Vagina (tissue), 2 donors: ENCODE measurements at regions not wholly inside any gene's neighbourhood (a gene's known extent, or its start where the extent isn't known, plus 50 kb on each side); places are given as distances from the start of the nearest gene placed in this dataset.

Source experiments
- POLR2A ChIP-seq, 2 donors: fragments of 450-650 bp; IDR thresholded peaks; one replicate each; pipeline ENCODE4 v1.6.1; 2017; ENCODE audit warnings: antibody characterized with exemption in 2 of 2, mild to moderate bottlenecking in 2 of 2, moderate library complexity in 2 of 2
- POLR2AphosphoS5 ChIP-seq, 2 donors: sonication (generic); formaldehyde crosslinking; IDR thresholded peaks; one replicate each; pipeline ENCODE4 v1.9.0; 2017; ENCODE audit warnings: antibody characterized with exemption in 2 of 2, mild to moderate bottlenecking in 2 of 2, low read depth in 1 of 2; ENCODE audit not compliant: insufficient read depth in 1 of 2
- TF ChIP-seq, protein P1 (sequence below), 3 experiments: fragments of 450-650 bp in 2 of 3; fragments of 200-600 bp in 1 of 3; sonication (generic) in 1 of 3; IDR thresholded peaks; one replicate each; pipeline ENCODE4 v1.5.1; 2017 to 2019; ENCODE audit warnings: antibody characterized with exemption in 3 of 3, mild to moderate bottlenecking in 2 of 3, moderate library complexity in 2 of 3

DNA sequence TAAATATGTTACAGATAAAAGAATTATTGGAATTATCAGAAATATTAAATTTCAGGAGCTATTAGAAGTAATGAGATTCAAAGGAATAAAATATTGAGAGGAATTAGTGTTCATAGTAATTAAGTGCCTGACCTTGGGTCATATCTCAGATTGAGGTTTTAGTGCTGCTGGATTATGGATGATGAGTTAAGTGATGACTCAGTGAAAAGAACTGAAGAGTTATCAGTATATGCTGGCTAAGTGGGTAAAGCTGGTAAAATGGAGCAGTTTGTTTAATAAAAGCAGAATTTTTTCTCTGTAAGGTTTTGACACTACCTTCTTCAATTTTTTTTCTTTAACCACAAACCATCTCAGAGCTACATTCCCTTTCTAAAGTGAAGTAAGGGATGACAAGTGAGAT lies 206.7 kb downstream of the MANEA start:
- TF ChIP-seq POLR2AphosphoS5 (IDR thresholded peaks at IDR 0.05; ENCODE audit: insufficient read depth in 1 of 2, low read depth in 1 of 2) (no peak), POLR2A (IDR thresholded peaks at IDR 0.05) (no peak)
- TF ChIP-seq, protein P1, sequence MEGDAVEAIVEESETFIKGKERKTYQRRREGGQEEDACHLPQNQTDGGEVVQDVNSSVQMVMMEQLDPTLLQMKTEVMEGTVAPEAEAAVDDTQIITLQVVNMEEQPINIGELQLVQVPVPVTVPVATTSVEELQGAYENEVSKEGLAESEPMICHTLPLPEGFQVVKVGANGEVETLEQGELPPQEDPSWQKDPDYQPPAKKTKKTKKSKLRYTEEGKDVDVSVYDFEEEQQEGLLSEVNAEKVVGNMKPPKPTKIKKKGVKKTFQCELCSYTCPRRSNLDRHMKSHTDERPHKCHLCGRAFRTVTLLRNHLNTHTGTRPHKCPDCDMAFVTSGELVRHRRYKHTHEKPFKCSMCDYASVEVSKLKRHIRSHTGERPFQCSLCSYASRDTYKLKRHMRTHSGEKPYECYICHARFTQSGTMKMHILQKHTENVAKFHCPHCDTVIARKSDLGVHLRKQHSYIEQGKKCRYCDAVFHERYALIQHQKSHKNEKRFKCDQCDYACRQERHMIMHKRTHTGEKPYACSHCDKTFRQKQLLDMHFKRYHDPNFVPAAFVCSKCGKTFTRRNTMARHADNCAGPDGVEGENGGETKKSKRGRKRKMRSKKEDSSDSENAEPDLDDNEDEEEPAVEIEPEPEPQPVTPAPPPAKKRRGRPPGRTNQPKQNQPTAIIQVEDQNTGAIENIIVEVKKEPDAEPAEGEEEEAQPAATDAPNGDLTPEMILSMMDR (IDR thresholded peaks at IDR 0.05), result no peak
